WERI-Rb-1 (cell line): ENCODE measurements at regions not wholly inside any gene's neighbourhood (a gene's known extent, or its start where the extent isn't known, plus 50 kb on each side); places are given as distances from the start of the nearest gene placed in this dataset.
"Not testable (repeated sequence)": the region's sequence is repeated elsewhere in the genome, so short reads cannot be mapped to it uniquely, and the experiment has no call there.

ENCODE experiments used
- DNase-seq: peaks from one replicate; pipeline ENCODE4 v3.0.0-alpha.2; 2020
- H3K27ac ChIP-seq: fragments of 250-450 bp; sonication (Bioruptor Pico); 2 replicates; pipeline ENCODE4 v1.5.1; 2020; ENCODE audit warnings: mild to moderate bottlenecking, moderate library complexity
- H3K27me3 ChIP-seq: fragments of 250-450 bp; sonication (Bioruptor Pico); 2 replicates; pipeline ENCODE4 v1.5.1; 2021; ENCODE audit warnings: mild to moderate bottlenecking, low read depth, moderate library complexity; ENCODE audit not compliant: insufficient read depth, severe bottlenecking
- H3K36me3 ChIP-seq: fragments of 250-450 bp; sonication (Bioruptor Pico); 2 replicates; pipeline ENCODE4 v1.5.1; 2020; ENCODE audit warnings: mild to moderate bottlenecking, moderate library complexity
- H3K4me3 ChIP-seq: 2 replicates; pipeline ENCODE4 v1.5.1; 2011; ENCODE audit warnings: low read depth, mild to moderate bottlenecking, control low read depth, low read length
- H3K9me3 ChIP-seq: fragments of 250-450 bp; sonication (Bioruptor Pico); 2 replicates; pipeline ENCODE4 v1.5.1; 2021; ENCODE audit warnings: mild to moderate bottlenecking, moderate library complexity; ENCODE audit not compliant: severe bottlenecking
- CTCF ChIP-seq: IDR thresholded peaks from 2 replicates; pipeline ENCODE4 v1.5.1; 2011; ENCODE audit warnings: low read depth, mild to moderate bottlenecking, control low read depth, inconsistent platforms, low read length

- Histone ChIP-seq H3K4me3 (no peak overlapping the region), H3K9me3 (peaks cover 6% of the 10 kb centered on the region), H3K36me3 (no peaks in the 10 kb centered on the region), H3K27me3 (no peaks in the 10 kb centered on the region), H3K27ac (no peak overlapping the region)
- no peak for TF ChIP-seq CTCF
- DNase-seq = no peak
Measured at GRCh38 chr2:37769551-37769950, 98.1 kb upstream of the CDC42EP3 start.

- no peak overlapping the region for H3K27ac ChIP-seq
- no peak for DNase-seq
- H3K4me3 ChIP-seq = no peak overlapping the region
- TF ChIP-seq CTCF = no peak
- no peaks in the 10 kb centered on the region for H3K27me3 ChIP-seq
- peaks cover 10% of the 10 kb centered on the region for H3K9me3 ChIP-seq
- no peaks in the 10 kb centered on the region for H3K36me3 ChIP-seq
Measured at GRCh38 chr2:37770797-37771196, 99.4 kb upstream of the CDC42EP3 start.

- DNase-seq = no peak
- TF ChIP-seq CTCF = no peak
- H3K36me3 ChIP-seq = no peaks in the 10 kb centered on the region
- no peak overlapping the region for H3K27ac ChIP-seq
- H3K27me3 ChIP-seq = no peaks in the 10 kb centered on the region
- H3K4me3 ChIP-seq = no peak overlapping the region
- H3K9me3 ChIP-seq = peaks cover 6% of the 10 kb centered on the region
Measured at GRCh38 chr2:37771600-37772088, 100.2 kb upstream of the CDC42EP3 start.

- TF ChIP-seq CTCF = no peak
- no peaks in the 10 kb centered on the region for H3K36me3 ChIP-seq
- DNase-seq = peak; percentile 75
Measured at GRCh38 chr2:37773371-37774130, 102.1 kb upstream of the CDC42EP3 start.

GRCh38 chr2:37774171-37774944 lies 102.9 kb upstream of the CDC42EP3 start:
- H3K36me3 ChIP-seq, H3K9me3 ChIP-seq, DNase-seq, H3K27me3 ChIP-seq, H3K4me3 ChIP-seq, H3K27ac ChIP-seq: not testable (repeated sequence)

More at GRCh38 chr2:37773371-37774130, 102.1 kb upstream of the CDC42EP3 start:
- no peaks in the 10 kb centered on the region for H3K27me3 ChIP-seq
- H3K4me3 ChIP-seq = no peak overlapping the region
- peaks cover 6% of the 10 kb centered on the region for H3K9me3 ChIP-seq
- peak overlapping the region; percentile 18; the same call in 1 of the 2 replicates for H3K27ac ChIP-seq
